DOHH2 (cell line): ENCODE measurements at regions not wholly inside any gene's neighbourhood (a gene's known extent, or its start where the extent isn't known, plus 50 kb on each side); places are given as distances from the start of the nearest gene placed in this dataset.

Experiments
- H3F3A ChIP-seq: fragments of 200-600 bp; sonication (generic), shearing (Covaris generic); 2 replicates; pipeline ENCODE4 v1.6.0; 2016; ENCODE audit warnings: antibody characterized with exemption, mild to moderate bottlenecking; ENCODE audit not compliant: control insufficient read depth, insufficient read depth
- H3K27ac ChIP-seq: fragments of 200-600 bp; sonication (generic); 2 replicates; pipeline ENCODE4 v1.5.1; 2014; ENCODE audit warnings: low read depth, mild to moderate bottlenecking, low read length, moderate library complexity
- H3K27me3 ChIP-seq: fragments of 200-600 bp; sonication (generic); 2 replicates; pipeline ENCODE4 v1.6.1; 2014; ENCODE audit warnings: mild to moderate bottlenecking, low read length, mixed read lengths; ENCODE audit not compliant: control insufficient read depth
- H3K36me3 ChIP-seq: fragments of 200-600 bp; sonication (generic); 2 replicates; pipeline ENCODE4 v1.6.1; 2014; ENCODE audit warnings: mild to moderate bottlenecking, low read length, moderate library complexity, mixed read lengths; ENCODE audit not compliant: control insufficient read depth
- H3K4me1 ChIP-seq: fragments of 200-600 bp; sonication (generic); 2 replicates; pipeline ENCODE4 v1.6.1; 2014; ENCODE audit warnings: mild to moderate bottlenecking, low read length, mixed read lengths; ENCODE audit not compliant: control insufficient read depth
- H3K4me2 ChIP-seq: fragments of 200-600 bp; sonication (generic); 2 replicates; pipeline ENCODE4 v1.6.0; 2014; ENCODE audit warnings: mild to moderate bottlenecking, low read length, moderate library complexity
- H3K4me3 ChIP-seq: fragments of 200-600 bp; sonication (generic); 2 replicates; pipeline ENCODE4 v1.5.1; 2014; ENCODE audit warnings: mild to moderate bottlenecking, low read length, mixed read lengths
- H3K79me2 ChIP-seq: fragments of 200-600 bp; sonication (generic); 2 replicates; pipeline ENCODE4 v1.6.1; 2014; ENCODE audit warnings: mild to moderate bottlenecking, low read length, mixed read lengths; ENCODE audit not compliant: control insufficient read depth
- H3K9me2 ChIP-seq: fragments of 200-600 bp; sonication (generic); replicated peaks from 2 replicates; pipeline ENCODE4 v1.6.1; 2014; ENCODE audit warnings: mild to moderate bottlenecking, low read length, mixed read lengths; ENCODE audit not compliant: control insufficient read depth
- H3K9me3 ChIP-seq: fragments of 200-600 bp; sonication (generic); 2 replicates; pipeline ENCODE4 v1.6.1; 2014; ENCODE audit warnings: antibody characterized with exemption, low read length, mixed read lengths; ENCODE audit not compliant: control insufficient read depth, insufficient read depth
- H4K20me1 ChIP-seq: fragments of 200-600 bp; sonication (generic); 2 replicates; pipeline ENCODE4 v1.6.0; 2014; ENCODE audit warnings: low read depth, mild to moderate bottlenecking, antibody characterized with exemption, low read length, moderate library complexity; ENCODE audit not compliant: control insufficient read depth, insufficient read depth
- CTCF ChIP-seq: fragments of 200-600 bp; sonication (generic); IDR thresholded peaks from one replicate; pipeline ENCODE4 v1.5.1; 2014; ENCODE audit warnings: antibody characterized with exemption, mild to moderate bottlenecking, low read depth, low read length; ENCODE audit not compliant: poor library complexity, severe bottlenecking
- EZH2phosphoT487 ChIP-seq: fragments of 200-600 bp; sonication (generic); IDR thresholded peaks from 2 replicates; pipeline ENCODE4 v1.6.1; 2017; ENCODE audit warnings: borderline replicate concordance, mild to moderate bottlenecking, antibody characterized with exemption, low read length, moderate library complexity, mixed read lengths

- no peaks in the 10 kb centered on the region for H3K79me2 ChIP-seq
- no peaks in the 10 kb centered on the region for H3K4me1 ChIP-seq
- H3K27me3 ChIP-seq: peaks cover 5% of the 10 kb centered on the region
- no peak overlapping the region for H3K4me2 ChIP-seq
- H4K20me1 ChIP-seq: no peaks in the 10 kb centered on the region
- TF ChIP-seq EZH2phosphoT487 (no peak), CTCF (no peak)
- no peaks in the 10 kb centered on the region for H3K36me3 ChIP-seq
- H3K9me2 ChIP-seq: no peaks in the 10 kb centered on the region
- no peak overlapping the region for H3K27ac ChIP-seq
- H3F3A ChIP-seq: no peaks in the 10 kb centered on the region
- no peak overlapping the region for H3K4me3 ChIP-seq
- no peaks in the 10 kb centered on the region for H3K9me3 ChIP-seq
Measured at GRCh38 chr2:234625626-234626250, 128.9 kb upstream of the ARL4C start.

GRCh38 chr2:234623521-234623991 lies 126.7 kb upstream of the ARL4C start:
- Histone ChIP-seq H3K27ac (no peak overlapping the region), H3K9me3 (no peaks in the 10 kb centered on the region), H3K4me1 (no peaks in the 10 kb centered on the region), H3K79me2 (no peaks in the 10 kb centered on the region), H3K9me2 (no peaks in the 10 kb centered on the region), H3K36me3 (no peaks in the 10 kb centered on the region), H3K4me3 (no peak overlapping the region), H3K4me2 (no peak overlapping the region), H3F3A (no peaks in the 10 kb centered on the region), H4K20me1 (no peaks in the 10 kb centered on the region), H3K27me3 (peaks cover 3% of the 10 kb centered on the region; the same call in 1 of the 2 replicates)
- no peak for TF ChIP-seq CTCF
- no peak for TF ChIP-seq EZH2phosphoT487

GRCh38 chr2:234621120-234621519 lies 124.2 kb upstream of the ARL4C start:
- H3K27ac ChIP-seq: no peak overlapping the region
- H3K4me1 ChIP-seq: no peaks in the 10 kb centered on the region
- H3K9me2 ChIP-seq: no peaks in the 10 kb centered on the region

More at GRCh38 chr2:234621120-234621519, 124.2 kb upstream of the ARL4C start:
- H4K20me1 ChIP-seq: no peaks in the 10 kb centered on the region
- H3K79me2 ChIP-seq: no peaks in the 10 kb centered on the region
- peaks cover 3% of the 10 kb centered on the region; the same call in 1 of the 2 replicates for H3K27me3 ChIP-seq
- H3K4me3 ChIP-seq: no peak overlapping the region
- no peaks in the 10 kb centered on the region for H3K36me3 ChIP-seq
- H3K4me2 ChIP-seq: no peak overlapping the region
- TF ChIP-seq CTCF: no peak
- TF ChIP-seq EZH2phosphoT487: no peak
- no peaks in the 10 kb centered on the region for H3K9me3 ChIP-seq
- H3F3A ChIP-seq: no peaks in the 10 kb centered on the region
